ENCODE measurements at regions not wholly inside any gene's neighbourhood (a gene's known extent, or its start where the extent isn't known, plus 50 kb on each side); places are given as distances from the start of the nearest gene placed in this dataset.

- Mint-ChIP-seq H3K36me3 (ENCODE audit: unreplicated experiment) (no peaks in the 10 kb centered on the region), H3K4me3 (ENCODE audit: unreplicated experiment) (no peak overlapping the region), H3K27ac (ENCODE audit: unreplicated experiment) (no peak overlapping the region), H3K27me3 (ENCODE audit: unreplicated experiment) (no peaks in the 10 kb centered on the region), H3K4me1 (ENCODE audit: unreplicated experiment) (peaks cover 18% of the 10 kb centered on the region), H3K9me3 (ENCODE audit: unreplicated experiment) (no peaks in the 10 kb centered on the region)
- DNase-seq (ENCODE audit: extremely low spot score, unreplicated experiment), result no peak
- no peak for TF ChIP-seq CTCF (IDR thresholded peaks at IDR 0.05)
Measured at GRCh38 chr2:144798034-144798433, 278.1 kb upstream of the ZEB2 start.

- Mint-ChIP-seq H3K36me3 (ENCODE audit: unreplicated experiment) (no peaks in the 10 kb centered on the region), H3K4me3 (ENCODE audit: unreplicated experiment) (no peak overlapping the region), H3K9me3 (ENCODE audit: unreplicated experiment) (no peaks in the 10 kb centered on the region), H3K27ac (ENCODE audit: unreplicated experiment) (no peak overlapping the region), H3K4me1 (ENCODE audit: unreplicated experiment) (peaks cover 9% of the 10 kb centered on the region), H3K27me3 (ENCODE audit: unreplicated experiment) (no peaks in the 10 kb centered on the region)
- no peak for DNase-seq (ENCODE audit: extremely low spot score, unreplicated experiment)
- TF ChIP-seq CTCF (IDR thresholded peaks at IDR 0.05), result no peak
Measured at GRCh38 chr2:144796936-144797335, 277.0 kb upstream of the ZEB2 start.

- H3K27ac Mint-ChIP-seq (ENCODE audit: unreplicated experiment), result no peak overlapping the region
- H3K36me3 Mint-ChIP-seq (ENCODE audit: unreplicated experiment), result no peaks in the 10 kb centered on the region
- no peak overlapping the region for H3K4me3 Mint-ChIP-seq (ENCODE audit: unreplicated experiment)
- no peak for TF ChIP-seq CTCF (IDR thresholded peaks at IDR 0.05)
- no peaks in the 10 kb centered on the region for H3K27me3 Mint-ChIP-seq (ENCODE audit: unreplicated experiment)
- H3K9me3 Mint-ChIP-seq (ENCODE audit: unreplicated experiment), result no peaks in the 10 kb centered on the region
- H3K4me1 Mint-ChIP-seq (ENCODE audit: unreplicated experiment), result peaks cover 1% of the 10 kb centered on the region
- DNase-seq (ENCODE audit: extremely low spot score, unreplicated experiment), result no peak
Measured at GRCh38 chr2:144796164-144796563, 276.2 kb upstream of the ZEB2 start.

GRCh38 chr2:144785253-144785652 lies 265.3 kb upstream of the ZEB2 start:
- Mint-ChIP-seq H3K4me1 (ENCODE audit: unreplicated experiment) (no peaks in the 10 kb centered on the region), H3K27me3 (ENCODE audit: unreplicated experiment) (no peaks in the 10 kb centered on the region), H3K9me3 (ENCODE audit: unreplicated experiment) (peaks cover 13% of the 10 kb centered on the region), H3K4me3 (ENCODE audit: unreplicated experiment) (no peak overlapping the region), H3K36me3 (ENCODE audit: unreplicated experiment) (no peaks in the 10 kb centered on the region), H3K27ac (ENCODE audit: unreplicated experiment) (no peak overlapping the region)
- TF ChIP-seq CTCF (IDR thresholded peaks at IDR 0.05), result no peak
- no peak for DNase-seq (ENCODE audit: extremely low spot score, unreplicated experiment)

- TF ChIP-seq CTCF (IDR thresholded peaks at IDR 0.05), result no peak
- DNase-seq (ENCODE audit: extremely low spot score, unreplicated experiment), result no peak
- Mint-ChIP-seq H3K4me3 (ENCODE audit: unreplicated experiment) (no peak overlapping the region), H3K9me3 (ENCODE audit: unreplicated experiment) (no peaks in the 10 kb centered on the region), H3K36me3 (ENCODE audit: unreplicated experiment) (no peaks in the 10 kb centered on the region), H3K27me3 (ENCODE audit: unreplicated experiment) (no peaks in the 10 kb centered on the region), H3K4me1 (ENCODE audit: unreplicated experiment) (no peaks in the 10 kb centered on the region), H3K27ac (ENCODE audit: unreplicated experiment) (no peak overlapping the region)
Measured at GRCh38 chr2:144780983-144781382, 261.1 kb upstream of the ZEB2 start.

Measured in osteocyte (in vitro differentiated cells).